ENCODE measurements at regions not wholly inside any gene's neighbourhood (a gene's known extent, or its start where the extent isn't known, plus 50 kb on each side); places are given as distances from the start of the nearest gene placed in this dataset.
"Not testable (repeated sequence)": the region's sequence is repeated elsewhere in the genome, so short reads cannot be mapped to it uniquely, and the experiment has no call there.

- DNase-seq, result no peak
These were observed 384.4 kb upstream of the PABPC4L start for GRCh38 chr4:134585972-134586371.

- DNase-seq, result no peak
These were observed 365.9 kb upstream of the PABPC4L start for GRCh38 chr4:134567461-134567860.

DNA sequence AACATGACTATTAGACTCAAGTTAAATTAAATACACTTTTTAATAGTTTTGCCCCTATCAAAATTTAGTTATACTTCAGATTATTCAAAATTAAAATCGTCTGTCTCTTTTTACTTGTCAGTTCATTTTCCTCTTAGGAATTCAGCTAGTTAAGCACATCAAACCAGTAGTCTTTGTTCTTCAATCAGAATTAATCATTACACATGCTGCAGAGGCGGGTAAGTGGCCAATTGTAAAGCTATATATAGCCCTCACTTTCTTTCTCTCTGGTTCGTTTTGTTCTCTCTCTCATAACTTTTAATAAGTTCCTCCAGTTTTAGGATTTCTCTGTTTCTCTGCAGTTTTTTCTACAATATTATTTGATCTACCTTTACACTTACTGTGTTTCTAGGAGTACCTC, 359.1 kb upstream of the PABPC4L start:
- no peak for DNase-seq

DNA sequence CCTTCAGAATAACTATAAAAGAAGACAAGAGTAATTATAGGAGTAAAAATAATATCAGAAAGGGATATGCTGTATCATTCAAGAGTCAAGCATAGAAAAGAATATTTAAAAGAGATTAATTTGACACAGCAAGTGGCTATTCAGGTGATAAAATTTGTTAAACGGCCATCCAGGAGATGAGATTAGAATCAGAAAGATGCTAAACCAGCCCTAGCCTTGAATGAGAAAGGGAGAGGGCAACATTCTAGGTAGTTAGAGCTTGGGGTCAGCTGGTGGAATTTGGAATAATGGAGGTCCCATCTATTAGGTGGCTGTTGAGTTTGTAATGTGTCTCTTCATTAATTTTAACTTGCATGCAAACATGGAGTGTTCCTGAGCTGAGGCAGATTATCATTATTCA, 350.5 kb upstream of the PABPC4L start:
- DNase-seq, result no peak

- no peak for DNase-seq
These were observed 349.8 kb upstream of the PABPC4L start for GRCh38 chr4:134551348-134551747.

DNA sequence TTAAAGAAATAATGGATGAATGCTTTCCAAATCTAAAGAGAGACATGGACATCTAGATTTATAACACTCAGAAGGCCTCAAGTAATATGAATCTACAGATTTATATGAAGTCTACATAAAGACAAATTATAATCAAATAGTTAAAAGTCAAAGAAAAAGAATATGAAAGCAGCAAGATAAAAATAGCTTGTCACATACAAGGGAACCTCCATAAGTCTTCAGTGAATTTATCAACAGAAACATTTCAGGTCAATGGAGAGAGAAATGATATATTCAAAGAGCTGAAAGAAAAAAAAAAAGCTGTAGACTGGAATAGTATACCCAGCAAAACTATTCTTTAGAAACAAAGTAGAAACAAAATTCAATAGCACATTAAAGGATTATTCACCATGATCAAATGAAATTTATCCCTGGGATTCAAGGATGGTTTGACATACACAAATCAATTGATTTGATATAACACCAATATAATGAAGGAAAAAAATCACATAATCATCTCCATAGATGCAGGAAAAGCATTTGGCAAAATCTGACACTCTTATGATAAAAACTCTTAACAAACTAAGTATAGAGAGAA, 346.6 kb upstream of the PABPC4L start:
- no peak for DNase-seq

DNA sequence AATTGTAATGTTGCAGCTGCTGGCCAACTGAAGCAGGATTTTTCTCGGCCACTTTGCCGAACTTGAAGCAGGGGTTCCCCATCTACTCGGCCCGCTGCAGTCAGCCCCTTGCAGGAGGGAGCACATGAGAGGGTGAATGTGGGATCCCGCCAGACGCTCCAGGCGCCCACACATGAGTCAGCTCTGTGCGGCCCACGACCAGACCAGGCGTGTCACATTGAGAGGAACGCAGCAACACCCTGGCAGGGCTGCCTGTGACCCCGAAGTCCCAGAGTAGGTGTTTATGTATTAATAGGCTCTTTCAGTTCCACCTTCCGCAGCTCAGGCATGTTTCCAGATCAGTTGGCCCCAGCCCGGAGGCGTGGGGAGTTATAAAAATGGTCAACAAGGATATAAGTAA, 344.7 kb upstream of the PABPC4L start:
- DNase-seq, result no peak

GRCh38 chr4:134544303-134544770, 342.7 kb upstream of the PABPC4L start:
- peak; percentile 93 for DNase-seq

GRCh38 chr4:134540588-134540987, 339.0 kb upstream of the PABPC4L start:
- DNase-seq, result peak; percentile 33

- DNase-seq, result no peak
These were observed 338.2 kb upstream of the PABPC4L start for GRCh38 chr4:134539729-134540231.

DNA sequence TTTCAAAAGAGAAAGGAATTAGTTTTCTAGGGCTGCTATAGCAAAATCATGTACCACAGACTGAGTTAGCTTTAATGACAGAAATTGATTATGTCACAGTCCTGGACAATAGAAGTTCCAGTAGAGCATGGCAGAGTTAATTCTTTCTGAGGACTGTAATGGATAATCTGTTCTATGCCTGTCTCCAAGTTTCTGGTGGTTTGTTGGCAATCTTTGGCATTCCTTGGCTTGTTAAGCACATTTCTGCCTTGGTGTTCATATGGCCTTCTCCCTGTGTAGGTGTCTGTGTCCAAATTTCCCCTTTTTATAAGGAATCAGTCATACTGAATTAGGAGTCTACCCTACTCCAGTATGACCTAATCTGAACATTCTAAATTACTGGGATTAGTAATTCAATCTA, 336.1 kb upstream of the PABPC4L start:
- no peak for DNase-seq

DNA sequence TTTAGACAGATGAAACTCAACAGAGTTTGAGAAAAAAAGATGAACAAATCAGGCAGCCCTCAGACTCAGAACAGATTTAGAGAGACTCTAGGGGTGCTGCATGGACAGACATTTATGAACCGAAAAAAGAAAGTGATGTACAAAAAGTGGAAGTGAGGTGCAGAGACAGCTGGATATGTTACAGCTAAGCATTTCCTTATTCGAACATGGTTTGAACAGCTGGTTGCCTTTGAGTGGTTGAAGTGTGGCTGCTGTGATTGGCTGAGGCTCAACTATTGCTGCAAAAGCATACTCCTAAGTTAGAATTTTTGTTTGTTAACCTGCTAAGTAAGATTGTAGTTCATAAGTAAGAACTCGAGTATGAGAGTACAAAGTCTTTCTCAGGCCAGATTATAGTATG, 331.5 kb upstream of the PABPC4L start:
- no peak for DNase-seq

- DNase-seq, result no peak
These were observed 329.4 kb upstream of the PABPC4L start for GRCh38 chr4:134531013-134531412.

DNA sequence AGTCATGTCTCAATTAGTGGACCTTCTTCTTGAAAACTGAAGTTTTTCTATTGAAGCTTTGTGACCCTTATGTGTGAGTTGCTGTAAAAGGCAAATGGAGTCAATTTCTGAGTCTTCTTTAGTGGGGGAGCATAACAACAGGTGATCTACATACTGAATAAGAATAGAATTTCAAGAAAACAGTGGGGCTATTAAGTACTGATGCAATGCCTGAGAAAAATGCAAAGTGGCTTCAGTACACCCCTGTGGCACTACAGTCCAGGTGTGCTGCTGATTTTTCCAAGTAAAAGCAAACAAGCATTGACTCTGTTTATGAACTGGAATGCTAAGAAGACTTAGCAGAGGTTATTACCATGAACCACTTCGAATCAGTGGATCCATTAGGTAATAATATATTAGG, 328.0 kb upstream of the PABPC4L start:
- no peak for DNase-seq

- no peak for DNase-seq
These were observed 317.1 kb upstream of the PABPC4L start for GRCh38 chr4:134518574-134519217.

- DNase-seq, result no peak
These were observed 309.0 kb upstream of the PABPC4L start for GRCh38 chr4:134510544-134510943.

DNA sequence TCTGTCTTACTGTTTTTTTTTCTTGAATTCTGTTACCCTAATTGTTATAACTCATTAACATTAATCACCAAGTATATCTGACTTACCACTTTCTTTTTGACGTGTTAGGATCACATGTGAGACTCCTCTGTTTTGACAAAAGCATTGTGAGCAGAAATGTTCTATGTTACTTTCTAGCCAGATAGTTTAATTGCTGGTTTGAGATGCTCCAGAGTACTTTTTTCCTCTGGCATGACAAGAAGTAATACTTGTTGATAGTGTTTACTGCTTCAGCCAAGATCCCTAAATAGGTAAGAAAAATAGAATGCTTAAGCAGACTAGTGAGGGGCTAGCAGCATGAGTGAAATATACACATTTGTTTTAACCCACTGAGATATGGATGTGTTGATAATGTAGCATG, 303.9 kb upstream of the PABPC4L start:
- no peak for DNase-seq

- no peak for DNase-seq
These were observed 300.5 kb upstream of the PABPC4L start for GRCh38 chr4:134501973-134502643.

- DNase-seq, result not testable (repeated sequence)
These were observed 299.9 kb upstream of the PABPC4L start for GRCh38 chr4:134501488-134501887.

- DNase-seq, result no peak
These were observed 297.5 kb upstream of the PABPC4L start for GRCh38 chr4:134499074-134499473.

GRCh38 chr4:134490863-134491262, 289.3 kb upstream of the PABPC4L start:
- DNase-seq, result no peak

GRCh38 chr4:134483514-134483913, 281.9 kb upstream of the PABPC4L start:
- DNase-seq, result not testable (repeated sequence)

DNA sequence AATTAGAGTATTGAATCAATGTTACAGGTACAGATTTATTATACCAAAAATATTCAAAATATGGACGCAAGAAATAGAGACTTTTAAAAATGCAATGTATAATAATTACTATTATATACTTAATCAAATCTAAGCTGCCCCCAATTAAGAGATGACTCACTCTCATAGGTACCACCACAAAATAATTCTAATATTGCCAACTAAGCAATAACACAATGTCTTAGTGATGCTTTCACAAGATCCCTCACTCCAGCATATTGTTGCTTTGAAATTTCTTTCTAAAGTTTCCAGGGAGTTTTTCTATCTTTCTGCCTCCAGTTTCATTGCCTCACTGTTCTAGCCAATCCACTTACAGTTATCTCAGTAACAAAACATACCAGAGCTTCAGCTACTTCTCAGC, 270.0 kb upstream of the PABPC4L start:
- no peak for DNase-seq

DNA sequence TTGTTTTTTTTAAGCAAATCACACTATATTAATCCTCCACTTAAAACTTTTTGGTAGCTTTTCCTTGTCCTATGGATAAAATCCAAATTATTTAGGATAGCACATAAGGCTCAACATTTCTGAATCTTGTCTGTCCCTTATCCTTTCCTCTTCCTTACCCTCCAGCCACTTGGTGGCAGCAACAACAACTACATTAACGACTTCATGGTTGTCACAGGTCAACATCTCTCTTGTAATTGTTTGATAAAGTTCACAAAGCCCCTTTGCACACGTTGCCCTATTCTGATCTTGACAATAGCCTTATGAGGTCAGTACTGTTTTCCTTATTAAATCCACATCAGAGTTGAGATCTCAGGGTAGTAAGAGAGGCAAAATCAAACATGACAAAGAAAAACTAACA, 269.0 kb upstream of the PABPC4L start:
- peak; percentile 1 for DNase-seq

Measured in fibroblast of skin of right quadriceps (primary cell).